GM12864 (cell line): ENCODE measurements at regions not wholly inside any gene's neighbourhood (a gene's known extent, or its start where the extent isn't known, plus 50 kb on each side); places are given as distances from the start of the nearest gene placed in this dataset.

Experiments
- DNase-seq: peaks from one replicate; pipeline ENCODE4 v3.0.0-alpha.2; 2011; ENCODE audit warnings: low read depth
- H3K4me3 ChIP-seq: 2 replicates; pipeline ENCODE4 v1.5.1; 2011; ENCODE audit warnings: mild to moderate bottlenecking, low read depth, low read length, control low read depth
- CTCF ChIP-seq: IDR thresholded peaks from 2 replicates; pipeline ENCODE4 v1.5.1; 2011; ENCODE audit warnings: low read depth, mild to moderate bottlenecking, moderate library complexity, low read length, control low read depth, inconsistent platforms; ENCODE audit errors: missing control alignments

GRCh38 chr5:61822584-61822983, 483.4 kb upstream of the KIF2A start:
- no peak for TF ChIP-seq CTCF
- DNase-seq, result no peak
- H3K4me3 ChIP-seq, result no peak overlapping the region

- H3K4me3 ChIP-seq, result no peak overlapping the region
- no peak for DNase-seq
- no peak for TF ChIP-seq CTCF
Observed at GRCh38 chr5:61823065-61823464, 482.9 kb upstream of the KIF2A start.

- H3K4me3 ChIP-seq, result no peak overlapping the region
- no peak for TF ChIP-seq CTCF
- no peak for DNase-seq
Observed at GRCh38 chr5:61823781-61824180, 482.2 kb upstream of the KIF2A start.

- TF ChIP-seq CTCF, result no peak
- DNase-seq, result no peak
- no peak overlapping the region for H3K4me3 ChIP-seq
Observed at GRCh38 chr5:61824396-61824795, 481.6 kb upstream of the KIF2A start.

- no peak overlapping the region for H3K4me3 ChIP-seq
- no peak for DNase-seq
- TF ChIP-seq CTCF, result no peak
Observed at GRCh38 chr5:61827445-61827975, 478.5 kb upstream of the KIF2A start.

GRCh38 chr5:61828856-61829255, 477.1 kb upstream of the KIF2A start:
- DNase-seq, result no peak
- no peak for TF ChIP-seq CTCF
- no peak overlapping the region for H3K4me3 ChIP-seq

- no peak overlapping the region for H3K4me3 ChIP-seq
- no peak for DNase-seq
- no peak for TF ChIP-seq CTCF
Observed at GRCh38 chr5:61831736-61832135, 474.3 kb upstream of the KIF2A start.
